OCI-LY3 (cell line): ENCODE measurements at regions not wholly inside any gene's neighbourhood (a gene's known extent, or its start where the extent isn't known, plus 50 kb on each side); places are given as distances from the start of the nearest gene placed in this dataset.

Source experiments
- H2AFZ ChIP-seq: fragments of 200-600, 300-600 bp; shearing (Covaris generic); 2 replicates; pipeline ENCODE4 v1.6.0; 2014; ENCODE audit warnings: antibody characterized with exemption, low read depth, low read length
- H3K27ac ChIP-seq: fragments of 200-600, 300-600 bp; sonication (generic); 2 replicates; pipeline ENCODE4 v1.5.1; 2014; ENCODE audit warnings: mild to moderate bottlenecking, low read length, moderate library complexity, mixed read lengths
- H3K27me3 ChIP-seq: fragments of 200-600, 300-600 bp; sonication (generic); 2 replicates; pipeline ENCODE4 v1.6.1; 2014; ENCODE audit warnings: low read depth, low read length, mixed read lengths
- H3K36me3 ChIP-seq: fragments of 200-600, 300-600 bp; sonication (generic); replicated peaks from 2 replicates; pipeline ENCODE3; 2014; ENCODE audit warnings: low read depth, low read length, mixed read lengths
- H3K4me1 ChIP-seq: fragments of 300-600, 200-600 bp; sonication (generic); 2 replicates; pipeline ENCODE4 v1.6.1; 2014; ENCODE audit warnings: low read length, mixed read lengths
- H3K4me2 ChIP-seq: fragments of 200-600, 300-600 bp; sonication (generic); 2 replicates; pipeline ENCODE4 v1.6.1; 2014; ENCODE audit warnings: low read length, mixed read lengths
- H3K4me3 ChIP-seq: fragments of 300-600, 200-600 bp; sonication (generic); 2 replicates; pipeline ENCODE4 v1.5.1; 2014; ENCODE audit warnings: antibody characterized with exemption, mild to moderate bottlenecking, low read length, moderate library complexity
- H3K79me2 ChIP-seq: fragments of 300-600, 200-600 bp; shearing (Covaris generic); 2 replicates; pipeline ENCODE4 v1.6.1; 2014; ENCODE audit warnings: mild to moderate bottlenecking, low read length, mixed read lengths
- H3K9ac ChIP-seq: fragments of 300-600, 200-600 bp; shearing (Covaris generic); 2 replicates; pipeline ENCODE4 v1.6.0; 2014; ENCODE audit warnings: mild to moderate bottlenecking, low read length, moderate library complexity
- H3K9me3 ChIP-seq: fragments of 200-600, 300-600 bp; shearing (Covaris generic); 2 replicates; pipeline ENCODE4 v1.6.1; 2014; ENCODE audit warnings: low read length, mixed read lengths; ENCODE audit not compliant: insufficient read depth
- H4K20me1 ChIP-seq: fragments of 200-600, 300-600 bp; sonication (generic); 2 replicates; pipeline ENCODE4 v1.6.1; 2016; ENCODE audit warnings: low read length, mixed read lengths; ENCODE audit not compliant: insufficient read depth
- EZH2phosphoT487 ChIP-seq: fragments of 200-600 bp; shearing (Covaris generic); IDR thresholded peaks from 2 replicates; pipeline ENCODE4 v1.6.1; 2018; ENCODE audit warnings: antibody characterized with exemption, mixed run types, low read depth
- TF ChIP-seq, protein P1 (sequence below): fragments of 200-600, 300-600 bp; sonication (generic); IDR thresholded peaks from 2 replicates; pipeline ENCODE4 v1.5.1; 2014; ENCODE audit warnings: antibody characterized with exemption, low read length, low read depth

GRCh38 chr2:183522489-183523266, 398.4 kb downstream of the NUP35 start:
- H3K27me3 ChIP-seq, result no peaks in the 10 kb centered on the region
- TF ChIP-seq, protein P1, sequence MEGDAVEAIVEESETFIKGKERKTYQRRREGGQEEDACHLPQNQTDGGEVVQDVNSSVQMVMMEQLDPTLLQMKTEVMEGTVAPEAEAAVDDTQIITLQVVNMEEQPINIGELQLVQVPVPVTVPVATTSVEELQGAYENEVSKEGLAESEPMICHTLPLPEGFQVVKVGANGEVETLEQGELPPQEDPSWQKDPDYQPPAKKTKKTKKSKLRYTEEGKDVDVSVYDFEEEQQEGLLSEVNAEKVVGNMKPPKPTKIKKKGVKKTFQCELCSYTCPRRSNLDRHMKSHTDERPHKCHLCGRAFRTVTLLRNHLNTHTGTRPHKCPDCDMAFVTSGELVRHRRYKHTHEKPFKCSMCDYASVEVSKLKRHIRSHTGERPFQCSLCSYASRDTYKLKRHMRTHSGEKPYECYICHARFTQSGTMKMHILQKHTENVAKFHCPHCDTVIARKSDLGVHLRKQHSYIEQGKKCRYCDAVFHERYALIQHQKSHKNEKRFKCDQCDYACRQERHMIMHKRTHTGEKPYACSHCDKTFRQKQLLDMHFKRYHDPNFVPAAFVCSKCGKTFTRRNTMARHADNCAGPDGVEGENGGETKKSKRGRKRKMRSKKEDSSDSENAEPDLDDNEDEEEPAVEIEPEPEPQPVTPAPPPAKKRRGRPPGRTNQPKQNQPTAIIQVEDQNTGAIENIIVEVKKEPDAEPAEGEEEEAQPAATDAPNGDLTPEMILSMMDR, result no peak
- no peak for TF ChIP-seq EZH2phosphoT487
- H3K4me1 ChIP-seq, result peaks cover 12% of the 10 kb centered on the region

GRCh38 chr2:183530333-183530901, 406.2 kb downstream of the NUP35 start:
- Histone ChIP-seq H3K4me1 (peaks cover 10% of the 10 kb centered on the region), H3K27ac (no peak overlapping the region), H3K27me3 (no peaks in the 10 kb centered on the region), H3K9me3 (no peaks in the 10 kb centered on the region), H4K20me1 (no peaks in the 10 kb centered on the region), H3K4me3 (no peak overlapping the region), H3K9ac (no peak overlapping the region), H3K36me3 (no peaks in the 10 kb centered on the region), H3K4me2 (peak overlapping the region; percentile 31), H3K79me2 (no peaks in the 10 kb centered on the region), H2AFZ (no peak overlapping the region)
- TF ChIP-seq, protein P1, result no peak
- TF ChIP-seq EZH2phosphoT487, result no peak

More at GRCh38 chr2:183522489-183523266, 398.4 kb downstream of the NUP35 start:
- H3K79me2 ChIP-seq, result no peaks in the 10 kb centered on the region
- no peak overlapping the region for H3K27ac ChIP-seq
- no peak overlapping the region for H3K9ac ChIP-seq
- no peak overlapping the region for H2AFZ ChIP-seq
- H3K4me2 ChIP-seq, result no peak overlapping the region
- H4K20me1 ChIP-seq, result no peaks in the 10 kb centered on the region
- H3K36me3 ChIP-seq, result no peaks in the 10 kb centered on the region
- H3K9me3 ChIP-seq, result no peaks in the 10 kb centered on the region
- H3K4me3 ChIP-seq, result no peak overlapping the region

GRCh38 chr2:183532514-183532913, 408.3 kb downstream of the NUP35 start:
- TF ChIP-seq EZH2phosphoT487, result no peak
- TF ChIP-seq, protein P1, result no peak
- Histone ChIP-seq H4K20me1 (no peaks in the 10 kb centered on the region), H3K9ac (no peak overlapping the region), H3K79me2 (no peaks in the 10 kb centered on the region), H3K4me3 (no peak overlapping the region), H3K4me1 (peaks cover 10% of the 10 kb centered on the region), H3K4me2 (no peak overlapping the region), H3K27me3 (no peaks in the 10 kb centered on the region), H3K27ac (no peak overlapping the region), H2AFZ (no peak overlapping the region), H3K9me3 (no peaks in the 10 kb centered on the region), H3K36me3 (no peaks in the 10 kb centered on the region)

GRCh38 chr2:183533021-183533420, 408.8 kb downstream of the NUP35 start:
- TF ChIP-seq, protein P1, result no peak
- TF ChIP-seq EZH2phosphoT487, result no peak
- Histone ChIP-seq H3K27me3 (no peaks in the 10 kb centered on the region), H3K4me2 (no peak overlapping the region), H3K4me1 (peaks cover 10% of the 10 kb centered on the region), H3K36me3 (no peaks in the 10 kb centered on the region), H3K9me3 (no peaks in the 10 kb centered on the region), H2AFZ (no peak overlapping the region), H3K79me2 (no peaks in the 10 kb centered on the region), H3K4me3 (no peak overlapping the region), H4K20me1 (no peaks in the 10 kb centered on the region), H3K27ac (no peak overlapping the region), H3K9ac (no peak overlapping the region)
